HG02798 (cell line): ENCODE measurements at regions not wholly inside any gene's neighbourhood (a gene's known extent, or its start where the extent isn't known, plus 50 kb on each side); places are given as distances from the start of the nearest gene placed in this dataset.

ENCODE experiments used
- ATAC-seq: cut with Tn5 transposase; IDR thresholded peaks from one replicate; pipeline ENCODE4 v1.9.1; 2021; ENCODE audit warnings: mild to moderate bottlenecking; ENCODE audit not compliant: unreplicated experiment, poor library complexity

- no peak for ATAC-seq
Observed at GRCh38 chr19:27748551-27749152, 1464.3 kb downstream of the UQCRFS1 start.

DNA sequence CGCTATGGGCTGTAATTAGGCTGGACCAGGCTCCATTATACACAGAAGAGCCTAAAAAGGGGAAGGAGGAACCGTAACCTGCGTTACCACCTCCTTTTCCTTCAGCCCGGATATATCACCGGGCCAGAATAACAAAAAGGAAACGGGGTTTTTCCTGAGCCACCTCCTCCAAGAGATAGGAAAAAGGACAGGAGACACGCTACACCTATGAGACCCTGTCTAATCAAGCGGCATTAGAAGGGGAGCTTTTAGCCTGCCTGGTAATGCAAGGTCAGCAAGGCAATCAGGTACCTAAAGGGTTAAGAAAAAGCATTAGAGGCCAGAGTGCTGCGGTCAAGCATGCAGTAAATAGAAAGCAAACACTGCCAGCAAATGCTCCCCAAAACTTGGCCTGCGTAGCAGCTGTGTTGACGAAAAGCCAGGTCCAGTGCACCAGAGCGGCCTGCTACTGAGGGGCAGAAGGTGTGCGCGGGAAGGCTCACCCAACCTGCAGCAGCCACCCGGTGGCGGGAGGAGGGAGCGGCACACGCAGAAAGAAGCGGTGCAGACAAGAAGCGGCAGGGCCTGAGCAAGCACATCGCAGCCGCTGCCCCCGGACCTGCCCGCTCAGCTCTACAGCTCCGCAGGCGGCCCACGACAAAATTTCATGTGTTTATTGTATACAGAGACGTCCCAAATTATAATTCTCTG is 1466.1 kb downstream of the UQCRFS1 start:
- no peak for ATAC-seq

DNA sequence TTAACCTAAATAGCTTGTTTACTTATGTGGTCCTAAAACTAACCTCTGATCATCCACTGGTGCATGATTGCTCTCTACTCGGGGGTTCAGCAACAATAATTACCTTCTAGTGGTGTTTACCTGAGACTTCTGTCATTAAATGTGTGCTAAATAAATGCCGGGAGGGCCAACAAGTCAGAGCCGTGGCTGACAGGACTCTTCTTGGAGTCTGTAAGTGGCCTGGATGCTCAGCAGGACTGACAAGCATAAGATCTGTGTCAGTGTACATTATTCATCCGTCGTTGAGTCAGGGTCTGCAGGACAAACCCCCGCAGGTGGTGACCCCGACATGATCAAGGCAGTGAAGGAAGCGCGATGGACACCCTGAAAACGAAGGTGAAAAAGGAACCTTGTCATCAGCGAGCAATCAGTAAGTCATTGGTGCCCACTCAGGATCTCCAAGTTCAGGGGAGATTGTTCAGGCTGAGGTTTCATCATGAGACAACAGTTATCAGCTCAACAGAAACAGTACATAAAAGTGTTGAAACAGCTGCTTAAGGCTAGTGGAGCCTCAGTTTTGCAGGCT is 1466.9 kb downstream of the UQCRFS1 start:
- no peak for ATAC-seq

GRCh38 chr19:27744926-27745768 is 1467.8 kb downstream of the UQCRFS1 start:
- no peak for ATAC-seq

DNA sequence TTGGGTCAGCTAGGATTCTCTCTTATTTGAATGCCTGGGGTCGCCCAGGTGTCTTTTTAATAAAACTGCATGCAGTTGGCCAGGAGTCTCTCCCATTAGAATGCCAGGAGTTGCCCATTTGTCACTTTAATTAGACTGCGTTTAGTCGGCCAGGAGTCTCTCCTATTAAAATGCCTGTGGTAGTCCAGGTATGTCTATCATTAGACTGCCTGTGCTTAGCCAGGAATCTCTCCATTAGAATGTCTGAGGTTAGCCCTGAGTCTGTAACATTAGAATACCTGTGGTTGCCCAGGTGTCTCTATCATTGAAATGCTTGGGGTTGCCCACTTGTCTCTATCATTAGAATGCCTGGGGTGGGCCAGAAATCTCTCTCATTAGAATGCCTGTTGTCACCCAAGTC is 1470.9 kb downstream of the UQCRFS1 start:
- no peak for ATAC-seq

DNA sequence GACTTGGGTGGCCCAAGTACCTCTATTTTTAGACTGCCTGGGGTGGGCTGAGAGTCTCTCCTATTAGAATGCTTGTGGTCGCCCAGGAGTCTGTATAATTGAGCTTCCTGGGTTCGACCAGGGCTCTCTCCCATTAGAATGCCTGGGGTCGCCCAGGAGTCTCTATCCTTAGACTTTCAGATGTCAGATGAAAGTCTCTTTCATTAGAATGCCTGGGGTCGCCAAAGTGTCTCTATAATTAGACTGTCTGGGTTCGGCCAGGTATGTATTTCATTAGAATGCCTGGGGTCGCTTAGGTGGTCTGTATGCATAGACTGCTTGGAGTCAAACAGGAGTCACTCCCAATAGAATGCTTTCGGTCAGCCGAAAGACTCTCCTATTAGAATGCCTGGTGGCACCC is 1471.7 kb downstream of the UQCRFS1 start:
- ATAC-seq = no peak

DNA sequence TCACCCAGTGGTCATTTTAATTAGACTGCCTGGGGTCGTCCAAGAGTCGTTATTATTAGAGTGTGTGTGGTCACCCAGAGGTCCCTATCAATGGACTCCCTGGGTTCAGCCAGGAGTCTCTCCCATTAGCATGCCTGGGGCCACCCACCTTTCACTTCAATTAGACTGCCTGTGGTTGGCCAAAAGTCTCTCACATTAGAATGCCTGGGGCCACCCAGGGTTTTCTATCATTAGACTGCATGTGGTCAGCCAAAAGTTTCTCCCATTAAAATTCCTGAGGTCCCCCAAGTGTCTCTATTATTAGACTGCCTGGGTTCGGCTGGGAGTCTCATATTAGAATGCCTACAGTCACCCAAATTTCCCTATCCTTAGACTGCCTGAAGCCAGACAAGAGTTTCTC is 1472.6 kb downstream of the UQCRFS1 start:
- ATAC-seq = no peak

DNA sequence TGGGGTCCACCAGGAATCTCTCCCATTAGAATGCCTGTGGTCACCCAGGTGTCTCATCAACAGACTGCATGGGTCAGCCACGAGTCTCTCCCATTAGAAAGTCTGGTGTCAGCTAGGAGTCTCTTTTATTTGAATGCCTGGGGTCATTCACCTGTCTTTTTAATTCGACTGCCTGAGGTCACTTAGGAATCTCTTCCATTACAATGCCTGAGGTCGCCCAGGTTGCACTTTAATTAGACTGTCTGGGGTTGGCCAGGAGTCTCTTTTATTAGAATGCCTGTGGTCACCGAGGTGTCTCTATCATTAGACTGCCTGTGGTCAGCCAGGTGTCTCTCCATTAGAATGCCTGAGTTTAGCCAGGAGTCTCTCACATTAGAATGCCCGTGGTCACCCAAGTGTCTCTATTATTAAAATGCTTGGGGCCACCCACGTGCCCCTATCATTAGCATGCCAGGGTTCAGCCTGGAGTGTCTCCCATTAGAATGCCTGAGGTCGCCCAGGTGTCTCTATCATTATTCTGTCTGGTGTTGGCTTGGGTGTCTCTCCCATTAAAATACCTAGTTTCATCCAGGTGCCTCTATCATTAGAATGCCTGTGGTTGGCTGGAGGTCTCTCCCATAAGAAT is 1474.3 kb downstream of the UQCRFS1 start:
- no peak for ATAC-seq

DNA sequence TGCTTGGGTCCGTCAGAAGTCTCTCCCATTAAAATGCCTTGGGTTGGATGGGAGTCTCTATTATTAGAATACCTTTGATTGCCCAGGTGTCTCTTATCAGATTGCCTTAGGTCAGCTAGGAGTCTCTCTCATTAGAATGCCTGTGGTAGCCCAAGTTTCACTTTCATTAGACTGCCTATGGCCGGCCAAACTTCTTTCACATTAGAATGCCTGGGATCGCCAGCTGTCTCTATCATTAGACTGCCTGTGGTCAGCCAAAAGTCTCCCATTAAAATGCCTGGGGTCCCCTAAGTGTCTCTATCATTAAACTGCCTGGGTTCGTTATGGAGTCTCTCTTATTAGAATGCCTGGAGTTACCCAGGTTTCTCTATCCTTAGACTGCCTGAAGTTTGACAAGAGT is 1476.7 kb downstream of the UQCRFS1 start:
- ATAC-seq = no peak

- no peak for ATAC-seq
Observed at GRCh38 chr19:27735314-27735713, 1477.6 kb downstream of the UQCRFS1 start.

DNA sequence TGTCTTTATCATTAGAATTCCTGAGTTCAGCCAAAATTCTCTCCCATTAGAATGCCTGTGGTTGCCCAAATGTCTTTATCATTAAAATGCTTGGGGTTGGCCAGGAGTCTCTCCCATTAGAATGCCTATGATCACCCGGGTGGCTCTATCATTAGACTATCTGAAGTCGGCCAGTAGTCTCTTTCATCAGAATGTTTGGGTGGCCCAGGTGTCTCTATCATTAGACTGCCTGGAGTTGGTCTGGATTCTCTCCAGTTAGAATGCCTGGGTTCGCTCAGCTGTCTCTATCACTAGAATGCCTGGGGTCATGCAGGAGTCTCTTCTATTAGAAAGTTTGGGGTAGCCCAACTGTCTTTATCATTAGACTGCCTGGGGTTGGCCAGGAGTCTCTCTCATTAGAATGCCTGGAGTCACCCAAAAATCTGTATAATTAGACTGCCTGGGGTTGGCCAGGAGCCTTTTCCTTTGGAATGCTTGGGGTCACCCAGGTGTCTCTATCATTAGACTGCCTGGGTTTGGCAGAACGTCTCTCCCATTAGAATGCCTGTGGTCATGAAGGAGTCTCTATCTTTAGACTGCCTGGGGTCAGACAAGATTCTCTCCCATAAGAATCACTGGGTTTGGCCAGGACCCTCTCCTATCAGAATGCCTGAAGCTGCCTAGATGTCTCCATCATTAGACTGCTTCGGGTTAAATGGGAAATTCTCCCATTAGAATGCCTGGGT is 1478.3 kb downstream of the UQCRFS1 start:
- no peak for ATAC-seq

DNA sequence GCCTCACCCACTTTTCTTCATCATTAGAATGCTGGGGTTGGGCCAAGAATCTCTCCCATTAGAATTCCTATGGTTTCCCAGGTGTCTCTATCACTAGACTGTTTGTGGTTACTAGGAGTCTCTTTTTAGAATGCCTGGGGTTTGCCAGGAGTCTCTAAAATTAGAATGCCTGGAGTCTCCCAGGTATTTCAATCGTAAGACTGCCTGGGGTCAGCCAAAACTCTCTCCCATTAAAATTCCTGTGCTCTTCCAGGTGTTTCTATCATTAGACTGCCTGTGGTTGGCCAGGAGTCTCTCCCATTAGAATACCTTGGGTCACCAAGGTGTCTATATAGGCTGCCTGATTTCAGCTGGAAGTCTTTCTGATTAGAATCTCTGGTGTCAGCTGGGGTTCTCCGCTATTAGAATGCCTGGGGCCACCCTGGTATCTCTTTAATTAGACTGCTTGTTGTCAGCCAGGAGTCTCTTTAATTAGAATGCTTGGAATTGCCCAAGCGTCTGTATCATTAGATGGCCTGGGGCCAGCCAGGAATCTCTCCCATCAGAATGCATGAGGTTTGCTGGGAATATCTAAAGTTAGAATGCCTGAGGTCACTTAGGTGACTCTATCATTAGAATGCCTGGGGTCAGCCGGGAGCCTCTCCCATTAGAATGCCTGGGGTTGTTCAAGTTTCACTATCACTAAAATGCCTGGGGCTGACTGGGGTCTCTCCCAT is 1479.2 kb downstream of the UQCRFS1 start:
- ATAC-seq = no peak

GRCh38 chr19:27729332-27729731 is 1483.6 kb downstream of the UQCRFS1 start:
- no peak for ATAC-seq

DNA sequence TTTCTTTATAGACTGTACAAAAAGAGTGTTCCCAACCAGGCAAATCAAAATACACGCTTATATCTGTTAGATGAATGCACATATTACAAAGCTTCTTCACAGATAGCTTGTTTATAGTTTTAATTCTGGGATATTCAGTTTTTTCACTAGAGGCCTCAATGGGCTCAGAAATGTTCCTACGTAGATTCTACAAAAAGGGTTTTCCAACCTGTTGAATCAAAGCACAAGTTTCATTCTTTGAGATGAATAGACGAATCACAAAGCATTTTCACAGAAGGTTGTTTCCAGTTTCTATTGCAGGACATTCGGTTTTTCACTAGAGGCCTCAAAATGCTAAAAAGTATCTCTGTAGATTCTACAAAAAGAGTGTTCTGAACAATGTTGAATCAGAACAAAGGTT is 1490.3 kb downstream of the UQCRFS1 start:
- ATAC-seq = no peak

DNA sequence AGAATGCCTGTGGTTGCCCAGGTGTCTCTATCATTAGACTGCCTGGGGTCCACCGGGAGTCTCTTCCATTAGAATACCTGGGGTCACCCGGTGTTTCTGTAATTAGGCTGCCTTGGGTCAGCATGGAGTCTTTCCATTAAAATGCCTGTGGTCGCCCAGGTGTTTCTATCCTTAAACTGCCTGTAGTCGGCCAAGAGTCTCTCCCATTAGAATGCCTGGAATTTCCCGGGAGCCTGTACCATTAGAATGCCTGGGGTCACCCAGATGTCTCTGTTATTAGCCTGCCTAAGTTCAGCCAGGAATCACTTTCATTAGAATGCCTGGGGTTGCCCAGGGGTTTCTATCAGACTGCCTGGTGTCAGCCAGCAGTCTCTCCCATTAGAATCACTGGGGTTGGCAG is 1492.8 kb downstream of the UQCRFS1 start:
- no peak for ATAC-seq

- no peak for ATAC-seq
Observed at GRCh38 chr19:27719034-27719433, 1493.9 kb downstream of the UQCRFS1 start.

GRCh38 chr19:27718234-27718633 is 1494.7 kb downstream of the UQCRFS1 start:
- no peak for ATAC-seq

DNA sequence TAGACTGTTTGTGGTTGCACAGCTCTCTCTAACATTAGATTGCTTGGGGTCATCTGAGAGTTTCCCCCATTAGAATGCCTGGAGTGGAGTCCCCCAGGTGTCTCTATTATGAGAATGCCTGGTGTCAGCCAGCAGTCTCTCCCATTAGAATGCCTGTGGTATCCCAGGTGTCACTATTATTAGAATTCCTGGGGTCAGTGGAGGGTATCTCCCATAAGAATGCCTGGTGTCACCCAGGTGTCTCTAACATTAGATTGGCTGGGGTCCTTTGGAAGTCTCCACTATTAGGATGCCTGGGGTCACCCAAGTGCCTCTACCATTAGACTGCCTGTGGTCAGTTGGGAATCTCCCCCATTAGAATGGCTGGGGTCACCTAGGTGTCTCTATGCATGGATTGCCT is 1495.1 kb downstream of the UQCRFS1 start:
- ATAC-seq = no peak

GRCh38 chr19:27716922-27717321 is 1496.0 kb downstream of the UQCRFS1 start:
- no peak for ATAC-seq
